22Rv1 (cell line): ENCODE measurements at regions not wholly inside any gene's neighbourhood (a gene's known extent, or its start where the extent isn't known, plus 50 kb on each side); places are given as distances from the start of the nearest gene placed in this dataset.

Source experiments
- CTCF ChIP-seq: fragments of 450-650 bp; IDR thresholded peaks from 2 replicates; pipeline ENCODE4 v1.5.1; 2017; ENCODE audit warnings: mild to moderate bottlenecking
- ZFX ChIP-seq: fragments of 450-650 bp; IDR thresholded peaks from 2 replicates; pipeline ENCODE4 v1.6.1; 2017; ENCODE audit warnings: antibody characterized with exemption, borderline replicate concordance

GRCh38 chrX:39911278-39911897 is 186.4 kb downstream of the BCOR start:
- no peak for TF ChIP-seq CTCF
- no peak for TF ChIP-seq ZFX
